ENCODE measurements at regions not wholly inside any gene's neighbourhood (a gene's known extent, or its start where the extent isn't known, plus 50 kb on each side); places are given as distances from the start of the nearest gene placed in this dataset.
"Not testable (repeated sequence)": the region's sequence is repeated elsewhere in the genome, so short reads cannot be mapped to it uniquely, and the experiment has no call there.

GRCh38 chrX:8018934-8019333 is 91.7 kb upstream of the PNPLA4 start:
- DNase-seq, result no peak

DNA sequence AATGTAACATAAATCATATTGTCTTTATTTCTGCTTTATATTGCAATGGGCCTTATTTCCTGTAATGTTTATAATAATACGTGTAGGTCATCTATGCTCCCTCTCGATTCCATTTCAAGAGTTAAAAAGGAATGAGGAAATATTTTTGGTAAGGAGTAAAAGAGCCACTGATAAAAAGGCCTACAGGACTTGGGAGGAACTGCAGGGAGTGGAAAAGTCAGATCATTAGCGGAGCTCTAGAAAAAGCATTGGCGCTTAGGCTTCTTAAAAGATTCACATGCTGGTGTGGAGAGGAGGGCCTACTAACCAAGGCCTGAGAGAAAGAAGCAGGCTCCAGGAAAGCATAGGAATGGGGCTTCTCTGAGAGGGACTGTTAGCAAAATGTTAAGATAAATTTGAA is 82.9 kb upstream of the PNPLA4 start:
- DNase-seq, result no peak

DNA sequence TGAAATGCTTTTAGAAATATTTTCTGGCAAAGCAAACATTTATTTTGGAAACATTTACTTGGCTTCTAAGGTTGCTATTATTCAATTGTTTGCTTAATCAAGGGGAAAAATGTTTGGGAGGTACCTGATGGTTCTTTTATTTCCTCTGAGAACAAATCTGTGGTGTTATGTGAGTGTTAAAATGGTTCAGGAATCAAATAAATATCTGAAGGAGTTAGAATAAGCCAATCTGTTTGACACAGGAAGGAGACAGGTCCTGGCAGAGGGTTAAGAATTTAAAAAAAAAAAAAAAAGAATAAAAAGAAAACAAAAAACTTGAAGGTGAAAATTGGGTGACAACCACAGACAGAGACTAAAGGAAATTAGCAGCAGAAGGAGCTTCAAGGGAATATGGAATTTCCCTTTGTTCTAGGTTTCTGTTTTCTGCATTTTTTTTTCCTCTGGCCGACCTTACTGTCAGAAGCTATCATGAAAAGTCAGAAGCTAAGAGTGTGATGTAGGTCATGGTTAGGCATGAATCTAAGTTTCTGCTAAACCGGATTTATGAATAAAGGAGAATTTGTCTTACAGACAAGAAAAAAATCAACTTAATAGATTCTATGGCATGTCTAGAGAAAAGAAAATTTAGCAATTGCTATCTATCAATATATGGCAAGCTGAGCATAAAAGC is 78.6 kb upstream of the PNPLA4 start:
- no peak for DNase-seq

DNA sequence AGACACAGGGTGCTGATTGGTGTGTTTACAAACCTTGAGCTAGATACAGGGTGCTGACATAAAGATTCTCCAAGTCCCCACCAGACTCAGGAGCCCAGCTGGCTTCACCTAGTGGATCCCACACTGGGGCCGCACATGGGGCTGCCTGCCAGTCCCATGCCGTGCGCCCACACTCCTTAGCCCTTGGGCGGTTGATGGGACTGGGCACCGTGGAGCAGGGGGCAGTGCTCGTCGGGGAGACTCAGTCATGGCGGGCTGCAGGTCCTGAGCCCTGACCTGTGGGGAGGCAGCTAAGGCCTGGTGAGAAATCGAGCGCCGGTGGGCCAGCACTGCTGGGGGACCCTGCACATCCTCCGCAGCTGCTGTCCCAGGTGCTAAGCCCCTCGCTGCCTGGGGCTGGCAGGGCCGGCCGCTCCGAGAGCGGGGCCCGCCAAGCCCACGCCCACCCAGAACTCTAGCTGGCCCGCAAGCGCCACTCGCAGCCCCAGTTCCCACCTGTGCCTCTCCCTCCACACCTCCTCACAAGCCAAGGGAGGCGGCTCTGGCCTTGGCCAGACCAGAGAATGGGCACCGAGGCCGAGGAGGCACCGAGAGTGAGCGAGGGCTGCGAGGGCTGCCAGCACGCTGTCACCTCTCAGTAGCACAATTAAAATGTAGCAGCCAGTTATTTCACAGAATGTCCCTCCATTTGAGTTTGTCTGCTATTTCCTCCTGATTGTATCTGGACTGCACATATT is 76.1 kb upstream of the PNPLA4 start:
- DNase-seq, result no peak

- no peak for DNase-seq
Observed at GRCh38 chrX:7996851-7997250, 69.6 kb upstream of the PNPLA4 start.

DNA sequence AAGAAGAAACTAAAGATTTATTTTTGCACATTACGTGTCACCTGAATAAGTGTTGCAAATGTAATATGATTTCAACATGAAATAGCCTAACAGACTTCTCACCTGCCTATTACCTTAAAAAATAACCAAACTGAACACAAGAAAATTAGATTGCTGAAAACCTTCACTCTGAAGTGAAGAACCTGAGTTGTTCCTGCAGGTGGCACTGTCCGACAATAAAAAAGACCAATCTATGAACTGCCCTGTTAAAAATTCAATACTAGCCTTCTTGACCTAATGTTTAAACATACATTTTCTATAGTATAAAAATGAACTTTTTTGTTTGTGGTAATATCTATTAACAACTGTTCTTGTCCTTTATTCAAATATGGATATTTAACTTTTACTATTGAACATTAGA is 69.2 kb upstream of the PNPLA4 start:
- DNase-seq, result peak; percentile 14

DNA sequence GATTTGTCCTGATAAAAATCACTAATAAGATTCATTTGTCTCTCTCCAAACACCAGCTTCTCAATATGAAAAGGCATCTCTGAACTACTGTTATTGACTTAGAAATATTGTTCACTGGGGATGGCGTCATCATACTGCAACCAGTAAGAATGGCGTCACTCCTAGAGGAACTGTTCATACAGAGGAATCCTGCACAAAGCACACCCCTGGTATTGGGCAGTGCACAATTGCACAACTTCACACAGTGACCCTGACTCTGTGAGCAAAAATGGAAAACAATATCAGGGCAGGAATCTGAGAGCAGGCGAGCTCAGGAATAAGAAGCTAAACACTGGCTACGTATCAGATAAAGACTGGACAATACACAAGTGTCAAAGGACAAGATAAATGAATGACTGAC is 66.7 kb upstream of the PNPLA4 start:
- no peak for DNase-seq

DNA sequence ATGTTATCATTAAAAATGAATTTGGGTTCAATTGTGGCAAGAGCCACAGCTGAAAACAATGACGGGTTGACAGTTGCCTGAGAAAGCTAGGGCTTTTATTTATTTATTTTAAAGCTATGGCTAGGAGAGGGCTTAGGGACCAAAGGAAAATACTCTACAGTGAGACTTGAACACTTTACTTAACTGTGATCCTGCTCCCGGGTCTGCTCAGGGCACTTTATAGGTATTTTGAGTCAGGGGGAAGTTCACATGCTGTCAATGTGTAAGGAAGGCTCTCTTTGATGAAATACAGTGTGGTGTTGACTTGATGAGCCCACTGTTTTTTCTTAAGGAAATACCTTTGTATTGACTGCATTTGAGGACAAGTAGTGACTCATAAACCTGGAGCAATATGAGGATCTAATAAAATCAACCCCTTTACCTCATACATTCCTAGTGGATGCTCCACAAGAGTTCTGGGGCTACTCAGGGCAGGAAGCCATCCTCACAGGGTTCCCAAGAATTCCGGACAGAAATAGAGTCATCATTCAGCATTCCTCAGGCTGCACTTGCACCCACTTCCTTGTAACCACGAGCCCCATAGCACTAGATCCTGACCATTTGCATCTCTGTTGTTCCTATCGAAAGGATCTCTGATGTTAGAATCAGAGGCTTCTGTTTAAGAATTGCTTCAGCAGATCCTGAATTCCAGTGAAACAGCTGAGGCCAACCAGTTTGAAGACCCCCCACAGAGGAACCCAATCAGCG is 61.0 kb upstream of the PNPLA4 start:
- not testable (repeated sequence) for DNase-seq

- no peak for DNase-seq
Observed at GRCh38 chrX:7987160-7988012, 60.2 kb upstream of the PNPLA4 start.

- not testable (repeated sequence) for DNase-seq
Observed at GRCh38 chrX:7986738-7987137, 59.5 kb upstream of the PNPLA4 start.

GRCh38 chrX:7985568-7985967 is 58.4 kb upstream of the PNPLA4 start:
- no peak for DNase-seq

DNA sequence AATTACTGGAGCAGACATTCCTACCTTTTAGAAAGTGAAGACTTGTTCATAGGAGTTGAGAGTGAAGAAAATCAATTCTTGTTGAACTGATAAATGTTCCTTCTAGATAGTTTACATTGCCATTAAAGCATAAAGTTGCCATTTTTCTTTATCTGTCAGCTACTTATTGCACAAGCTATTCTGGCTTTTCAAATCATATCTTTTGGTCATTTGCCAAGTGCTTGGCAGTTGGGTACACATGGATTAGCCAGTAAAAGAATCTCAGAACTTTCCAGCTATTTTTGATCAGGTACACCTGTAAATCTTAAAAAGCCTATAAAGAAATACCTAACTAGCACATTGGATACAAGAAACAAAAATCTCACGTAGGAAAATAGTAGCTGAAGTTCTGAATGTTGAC is 56.4 kb upstream of the PNPLA4 start:
- DNase-seq, result no peak
